Activated naive CD8-positive, alpha-beta T cell treated with anti-CD3 and anti-CD28 coated beads, Interleukin-2, amount 50 U/mL, for 16 hours (primary cell): ENCODE measurements at regions not wholly inside any gene's neighbourhood (a gene's known extent, or its start where the extent isn't known, plus 50 kb on each side); places are given as distances from the start of the nearest gene placed in this dataset.

Experiments
- DNase-seq: peaks from one replicate; pipeline ENCODE4 v3.0.0-alpha.2; 2020; ENCODE audit warnings: low read depth, low spot score

DNA sequence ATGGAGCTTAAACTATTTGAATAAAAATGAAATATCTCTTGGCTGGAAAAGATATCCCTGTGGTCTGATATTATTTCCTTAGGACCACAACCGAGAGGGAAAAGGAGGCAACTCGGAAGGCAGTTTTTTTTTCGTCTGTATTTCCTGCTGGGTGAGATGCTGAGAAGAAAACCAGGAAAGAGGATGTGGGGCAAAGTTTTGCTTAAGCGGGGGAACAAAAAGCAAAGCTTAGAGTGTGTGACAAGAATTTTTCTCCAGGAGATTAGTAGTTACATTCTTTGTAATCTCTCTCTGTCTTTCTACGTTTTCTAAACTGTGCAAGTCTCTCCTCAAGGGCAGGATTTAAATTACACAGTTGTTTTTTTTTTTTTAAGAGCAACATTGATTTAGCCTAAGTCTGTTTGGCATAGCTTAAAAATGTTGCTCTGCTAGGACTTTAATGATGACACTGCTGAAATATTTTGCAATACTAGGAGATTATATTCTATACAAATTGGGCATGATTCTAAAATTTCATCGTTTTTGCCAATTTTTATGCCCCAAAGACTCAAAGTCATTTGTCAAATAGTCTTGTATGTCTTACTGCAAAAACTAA is 258.5 kb downstream of the KCNS3 start:
- no peak for DNase-seq

DNA sequence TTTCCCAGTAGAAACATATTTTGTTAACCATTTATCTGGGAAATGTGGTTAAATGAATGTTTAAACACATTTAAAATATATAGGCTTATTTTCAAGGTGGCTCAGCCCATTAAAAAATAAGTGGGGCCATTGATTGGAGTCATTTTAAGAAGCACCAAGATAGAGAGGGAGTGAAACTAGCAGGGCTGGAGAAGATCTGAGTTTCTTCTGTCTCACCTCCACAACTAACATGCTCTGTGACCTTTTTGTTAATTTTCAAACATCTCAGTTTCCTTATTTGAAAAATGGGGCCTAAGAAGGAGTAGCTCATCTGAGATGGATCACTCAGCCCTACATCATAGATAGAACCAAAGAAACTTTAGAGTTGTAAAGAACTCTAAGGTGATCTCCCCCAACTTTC is 254.8 kb downstream of the KCNS3 start:
- DNase-seq = no peak

DNA sequence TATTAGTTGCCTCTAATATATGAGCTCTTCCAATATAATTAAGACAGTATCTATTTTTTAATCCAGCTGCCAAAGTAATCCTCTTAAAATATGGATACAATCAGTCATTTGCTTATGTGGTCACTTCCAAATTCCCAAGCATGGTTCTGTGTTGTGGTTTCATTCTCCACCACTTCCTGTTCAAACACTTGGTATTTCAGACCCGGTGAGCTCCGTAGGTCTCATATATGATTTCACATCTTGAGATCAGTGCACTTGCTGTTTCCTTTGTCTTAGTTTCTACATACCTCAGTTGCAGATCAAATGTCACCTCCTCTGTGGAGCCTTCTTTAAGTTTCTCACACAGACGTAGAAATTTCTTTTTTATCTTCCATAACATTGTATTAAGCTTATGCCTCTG is 254.2 kb downstream of the KCNS3 start:
- no peak for DNase-seq

DNA sequence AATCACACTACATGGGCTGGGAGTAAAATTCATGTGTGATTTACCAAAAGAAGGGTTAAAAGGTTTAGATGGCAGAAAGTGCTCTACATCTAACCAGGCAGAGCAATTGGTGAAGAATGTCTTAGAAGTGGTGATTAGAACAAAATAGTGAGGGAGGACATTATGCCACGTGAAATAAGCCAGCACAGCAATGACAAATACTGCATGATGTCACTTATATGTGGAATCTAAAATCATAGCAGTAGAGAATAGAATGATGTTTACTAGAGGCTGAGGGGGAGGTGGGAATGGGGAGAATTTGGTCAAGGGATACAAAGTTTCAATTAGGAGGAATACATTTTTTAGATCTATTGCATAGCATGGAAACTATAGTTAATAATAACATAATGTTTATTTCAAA is 253.3 kb downstream of the KCNS3 start:
- DNase-seq = no peak

DNA sequence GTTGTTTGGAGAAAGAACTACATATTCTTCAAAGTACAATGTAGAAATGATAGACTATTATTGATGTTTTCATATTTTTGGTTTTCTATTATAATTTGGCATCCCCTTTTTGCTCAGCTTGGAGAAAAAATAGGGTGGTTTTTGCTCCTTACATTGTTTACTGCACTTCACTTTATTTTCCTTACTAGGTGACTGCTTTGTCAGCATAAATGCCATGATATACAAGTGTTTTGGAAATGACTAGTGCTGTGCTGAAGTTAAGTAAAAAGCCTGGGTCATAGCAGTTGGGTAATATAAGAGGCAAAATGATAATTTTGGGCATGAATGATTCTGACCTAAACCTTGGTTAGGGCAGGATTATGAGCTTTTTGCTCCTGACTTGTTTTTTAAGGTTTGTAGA is 250.9 kb downstream of the KCNS3 start:
- no peak for DNase-seq

DNA sequence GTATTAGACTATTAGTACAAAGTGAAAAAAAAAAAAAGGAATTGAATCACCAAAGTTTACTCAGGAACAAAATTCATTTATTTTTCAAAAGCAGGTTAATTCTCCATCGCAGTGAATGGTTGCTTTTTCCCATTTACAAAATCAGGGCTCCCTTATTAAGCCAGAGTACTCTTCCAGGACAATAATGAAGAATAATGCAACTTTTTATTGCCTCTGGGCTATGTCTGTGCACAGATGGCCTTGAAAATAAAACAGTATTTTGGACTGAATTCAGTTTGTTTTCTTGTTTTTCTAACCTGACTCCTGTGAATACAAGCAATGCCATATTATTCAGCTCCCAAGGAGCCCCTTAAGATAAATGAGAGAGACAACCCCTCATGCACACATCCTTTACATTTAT is 246.8 kb downstream of the KCNS3 start:
- no peak for DNase-seq

DNA sequence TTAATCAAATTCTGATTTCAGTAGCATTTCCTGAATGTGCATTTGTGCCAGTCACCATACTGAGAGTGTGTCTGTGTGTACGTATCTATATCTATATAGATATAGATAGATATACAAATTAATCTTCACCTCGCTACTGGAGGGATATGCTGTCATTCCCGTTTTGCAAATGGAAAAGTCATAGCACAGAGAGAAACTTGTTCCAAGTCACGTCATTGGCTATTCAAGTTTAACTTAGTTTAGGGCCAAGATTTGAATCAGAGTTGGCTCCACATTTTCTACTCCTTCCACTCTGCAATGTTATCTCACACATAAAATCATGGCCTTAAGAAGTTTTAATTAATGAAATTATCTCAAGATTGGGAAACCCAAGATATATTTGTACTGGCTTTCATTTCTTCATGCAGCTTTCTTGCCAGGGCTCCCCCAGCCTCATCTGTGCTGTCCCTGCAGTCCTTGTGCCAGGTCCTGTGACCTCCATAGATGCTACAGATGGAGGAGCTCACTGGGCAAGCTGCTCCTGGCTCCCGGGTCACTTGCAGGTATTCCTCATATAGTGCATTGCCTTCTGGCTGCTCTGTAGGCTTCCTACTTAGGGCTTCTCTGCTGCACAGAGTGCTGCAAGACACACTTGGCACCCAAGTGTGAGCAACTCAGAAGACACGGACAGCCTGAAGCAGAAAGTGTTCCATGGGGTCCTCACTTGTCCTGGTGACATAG is 245.8 kb downstream of the KCNS3 start:
- no peak for DNase-seq

DNA sequence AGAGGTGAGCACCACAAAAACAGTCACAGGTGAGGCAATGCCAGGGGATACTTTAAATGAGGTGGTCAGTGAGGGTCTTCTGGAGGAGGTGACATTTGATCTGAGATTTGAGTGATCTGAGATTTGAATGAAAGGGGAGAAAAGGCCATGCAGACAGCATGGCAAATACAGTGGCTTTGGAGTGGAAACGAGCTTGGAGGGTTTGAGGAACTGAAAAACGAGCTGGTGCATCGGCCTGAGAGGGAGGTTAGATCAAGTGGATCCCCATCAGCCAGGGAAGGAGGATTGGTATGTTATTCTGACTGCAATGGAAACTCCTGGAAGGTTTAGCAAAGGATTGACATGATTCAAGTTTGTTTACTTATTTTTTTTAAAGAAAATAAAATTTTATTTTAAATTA is 245.1 kb downstream of the KCNS3 start:
- no peak for DNase-seq

DNA sequence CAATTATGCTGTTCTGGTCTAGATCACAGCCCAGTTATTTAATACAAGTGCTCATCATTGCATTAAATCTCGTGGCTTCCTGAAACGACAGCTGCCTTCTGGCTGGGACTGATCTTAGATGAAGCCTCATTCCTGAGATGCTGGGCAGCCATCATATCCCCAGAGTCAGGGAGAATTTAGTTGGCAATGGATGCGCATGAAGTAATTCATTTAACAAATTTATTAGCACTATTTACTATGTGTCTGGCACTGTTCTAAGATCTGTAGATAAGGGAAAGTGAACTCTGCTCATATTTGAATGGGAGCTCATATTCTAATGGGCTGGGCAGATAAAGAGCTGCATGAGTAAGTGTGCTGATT is 244.7 kb downstream of the KCNS3 start:
- no peak for DNase-seq

DNA sequence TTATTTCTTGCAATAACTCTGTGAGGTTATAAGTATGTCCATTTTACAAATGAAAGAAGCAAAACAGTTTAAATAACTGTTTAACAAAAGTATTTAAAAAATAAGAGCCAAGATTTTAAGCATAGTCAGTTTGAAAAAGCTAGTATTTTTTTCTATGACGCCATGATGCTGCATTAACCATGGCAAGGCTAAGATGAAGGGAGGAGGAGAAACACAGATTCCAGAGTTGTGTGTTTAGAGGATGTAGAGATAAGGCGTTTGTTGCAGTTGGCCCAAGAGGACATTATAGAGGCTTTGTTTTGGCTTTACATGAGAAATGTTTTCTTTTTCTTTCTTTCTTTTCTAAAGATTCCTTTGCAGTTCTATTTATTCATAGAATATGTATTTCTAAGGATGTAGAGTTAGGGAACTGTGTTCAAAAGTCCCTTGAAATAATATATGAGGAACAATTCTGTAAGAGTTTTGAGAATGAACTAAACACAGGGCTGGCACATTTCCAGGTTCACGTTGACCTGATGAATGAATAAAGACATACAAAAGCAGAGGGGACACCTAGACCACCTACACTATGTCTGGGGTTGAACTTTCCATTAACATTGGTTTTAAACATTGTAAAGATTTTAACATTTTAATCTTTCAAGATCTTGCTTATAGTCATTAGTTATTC is 244.2 kb downstream of the KCNS3 start:
- DNase-seq = no peak

DNA sequence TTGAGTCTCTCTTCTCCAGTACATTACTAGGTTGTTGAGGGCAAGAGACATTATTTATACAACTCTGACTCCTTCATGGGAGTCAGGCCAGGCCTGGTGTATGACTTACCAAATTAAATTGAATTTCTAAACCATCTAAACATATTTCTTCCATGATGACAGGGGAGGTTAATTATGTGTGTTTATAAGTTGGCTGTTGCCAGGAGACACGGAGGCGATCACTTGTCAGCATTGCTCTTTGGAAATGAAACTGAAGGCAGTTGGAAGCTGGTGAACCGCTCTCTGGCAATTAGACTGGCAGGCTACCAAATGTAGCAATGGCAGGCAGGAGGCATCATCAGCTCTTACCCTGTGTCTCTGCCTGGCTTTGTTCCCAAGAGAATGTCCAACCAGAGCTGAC is 241.4 kb downstream of the KCNS3 start:
- DNase-seq = no peak

DNA sequence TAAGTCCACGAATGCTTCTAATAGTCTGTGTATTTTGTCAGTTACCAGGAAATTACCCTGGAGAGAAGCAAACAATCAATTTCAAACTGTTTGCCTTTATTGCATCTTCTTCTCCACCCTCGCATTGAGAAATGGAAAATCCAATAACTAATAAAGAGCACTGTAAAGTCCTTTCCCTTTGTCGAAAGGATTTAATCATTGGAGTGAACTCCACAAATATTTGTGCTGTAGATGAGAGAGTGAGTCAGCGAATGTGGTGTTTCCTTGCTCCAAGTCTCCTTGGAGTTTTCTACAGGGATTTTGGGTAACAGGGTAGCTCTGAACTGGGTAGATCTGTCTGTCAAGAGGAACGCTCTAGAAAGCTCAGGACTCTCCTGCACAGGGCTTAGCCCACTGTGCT is 240.2 kb downstream of the KCNS3 start:
- no peak for DNase-seq

DNA sequence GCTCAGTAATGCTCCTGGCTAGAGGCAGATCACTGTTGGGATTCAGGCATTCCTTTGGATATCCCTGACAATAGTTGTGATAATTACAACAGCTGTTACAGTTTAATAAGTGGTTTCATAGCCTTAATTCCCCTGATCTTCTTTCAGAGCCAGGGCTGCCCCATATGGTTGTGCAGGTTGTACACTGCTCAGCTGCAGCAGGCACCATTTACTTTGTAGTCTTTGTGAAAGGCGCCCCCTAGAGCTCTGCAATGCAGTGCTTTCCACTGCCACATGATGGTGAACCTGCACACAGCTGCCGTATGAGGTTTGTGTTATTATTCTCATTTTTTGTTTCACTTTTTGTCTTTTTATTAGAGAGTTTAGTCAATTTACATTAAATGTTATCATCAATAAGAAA is 239.1 kb downstream of the KCNS3 start:
- no peak for DNase-seq

DNA sequence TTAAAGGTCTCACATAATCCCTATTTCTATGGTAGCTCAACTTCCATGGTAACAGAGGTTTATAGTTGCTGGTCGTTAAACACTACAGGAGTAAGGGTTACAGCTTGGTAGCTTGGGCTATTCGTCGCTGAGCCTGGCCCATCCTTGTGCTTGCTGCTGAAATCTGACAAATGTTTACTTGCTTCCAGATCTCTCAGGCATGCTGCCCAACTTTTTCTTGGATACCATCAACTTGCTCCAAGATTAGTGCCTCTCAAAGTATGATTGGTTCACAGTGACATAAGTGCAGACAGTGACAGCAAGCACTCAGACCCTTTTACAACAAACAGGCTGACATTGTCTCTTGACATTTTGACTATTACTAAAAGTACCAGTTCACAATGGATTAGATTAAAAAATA is 231.8 kb downstream of the KCNS3 start:
- no peak for DNase-seq

DNA sequence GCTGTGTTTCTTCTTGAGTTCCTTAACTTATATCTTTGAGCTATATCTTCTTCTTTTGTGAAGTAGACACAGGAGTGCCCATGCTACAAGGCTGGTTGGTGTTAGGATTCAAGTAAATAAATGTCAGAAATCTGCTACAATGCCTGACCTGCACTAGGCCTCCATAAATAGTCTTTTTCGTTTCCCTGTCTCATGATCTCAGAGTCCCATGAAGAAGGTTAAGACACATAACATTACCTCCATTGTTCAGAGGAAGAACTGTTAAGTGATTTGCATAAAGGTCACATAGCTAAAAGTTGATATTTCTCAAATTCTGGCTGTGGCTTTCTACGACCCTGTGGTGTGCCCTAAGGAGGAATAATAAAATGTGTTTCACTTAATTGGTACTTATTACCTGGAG is 228.4 kb downstream of the KCNS3 start:
- DNase-seq = no peak

DNA sequence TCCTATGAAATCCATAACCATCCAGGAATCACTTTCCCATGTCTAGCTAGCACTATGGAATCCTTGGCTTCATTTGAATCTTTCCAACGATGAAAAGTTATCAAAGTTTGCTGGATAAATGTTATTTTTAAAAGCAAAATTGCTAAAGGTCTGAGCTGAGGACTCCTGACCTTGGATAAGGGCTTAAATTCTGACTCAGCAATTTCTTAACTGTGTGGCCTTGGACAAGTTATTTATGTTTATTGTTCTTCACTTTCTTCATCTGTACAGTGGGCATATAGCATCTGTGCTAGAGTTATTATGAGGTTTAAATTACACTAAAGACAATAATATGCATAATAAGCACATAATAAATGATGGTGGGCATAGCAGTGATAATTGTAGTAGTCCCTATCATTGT is 227.5 kb downstream of the KCNS3 start:
- DNase-seq = no peak

DNA sequence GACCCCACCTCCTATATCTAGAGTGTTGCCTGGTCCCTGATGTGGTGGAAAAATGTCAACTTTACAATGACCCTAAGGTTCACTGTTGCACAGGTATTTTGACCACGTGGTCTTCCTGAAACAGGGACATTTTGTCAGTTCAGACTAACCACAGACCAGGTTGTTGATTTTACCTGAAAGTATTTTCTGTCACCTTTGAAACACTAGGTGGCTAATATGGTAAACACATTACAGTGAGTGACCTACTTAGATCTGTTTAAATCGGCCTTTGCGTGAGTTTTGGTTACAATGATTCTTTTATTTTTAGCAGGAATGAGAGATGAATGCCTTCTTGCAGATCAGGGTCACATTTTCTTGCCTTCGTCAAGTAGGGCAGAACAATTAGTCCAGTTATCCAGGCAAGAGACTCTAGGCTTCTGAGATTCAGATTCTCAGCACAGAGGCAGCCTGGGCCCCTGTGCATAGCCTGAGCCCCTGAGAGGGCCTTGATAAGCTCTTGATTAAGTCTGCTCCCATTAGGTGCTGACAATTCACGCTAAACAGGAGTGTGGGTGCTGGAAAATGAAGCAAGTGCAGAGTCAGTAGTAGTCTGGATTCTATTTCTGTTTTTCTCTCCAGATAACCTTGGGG is 226.2 kb downstream of the KCNS3 start:
- no peak for DNase-seq

DNA sequence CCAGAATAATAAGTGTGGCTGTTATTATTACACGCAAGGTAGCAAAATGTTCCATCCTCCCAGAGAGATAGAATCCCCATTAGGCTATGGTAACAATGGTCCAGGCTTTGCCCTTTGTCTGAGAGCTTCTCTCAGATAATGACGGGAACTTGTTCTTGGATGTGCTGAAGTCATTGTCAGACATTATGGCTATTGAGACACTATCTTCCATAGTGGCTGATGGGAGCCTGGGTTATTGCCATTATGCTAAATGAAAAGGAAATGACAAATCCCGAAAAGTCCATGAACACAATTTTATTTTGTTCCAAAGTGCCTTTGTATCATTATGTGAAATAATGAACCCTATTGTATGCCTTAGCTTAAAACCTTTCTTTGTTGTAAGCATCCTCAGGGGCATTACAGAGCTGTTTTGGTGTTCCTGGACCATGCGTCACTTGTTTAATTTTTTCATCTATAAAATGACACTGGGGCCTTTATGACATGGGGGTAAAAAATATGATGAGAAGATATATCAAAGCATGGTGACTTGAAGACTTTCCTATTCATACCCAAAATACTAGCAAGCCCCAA is 218.5 kb downstream of the KCNS3 start:
- no peak for DNase-seq

DNA sequence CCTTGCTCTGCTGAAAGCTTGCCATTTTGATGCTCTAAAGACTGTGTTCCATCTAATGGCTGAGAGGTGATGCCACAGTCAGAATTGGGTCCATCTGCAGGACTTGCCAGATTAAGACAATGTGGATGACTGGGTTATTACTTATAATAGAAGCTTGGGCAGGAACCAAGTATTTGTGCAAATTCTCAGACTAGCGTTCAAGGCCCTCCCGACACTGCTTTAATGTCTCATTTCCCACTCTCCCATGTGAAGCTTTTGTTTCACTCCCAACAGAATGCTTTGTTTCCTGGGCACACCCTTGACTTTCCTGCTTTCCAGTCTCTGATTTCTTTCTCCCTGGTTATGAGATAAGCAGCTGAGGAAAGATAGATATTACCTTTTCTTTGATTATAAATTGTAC is 215.8 kb downstream of the KCNS3 start:
- DNase-seq = no peak

DNA sequence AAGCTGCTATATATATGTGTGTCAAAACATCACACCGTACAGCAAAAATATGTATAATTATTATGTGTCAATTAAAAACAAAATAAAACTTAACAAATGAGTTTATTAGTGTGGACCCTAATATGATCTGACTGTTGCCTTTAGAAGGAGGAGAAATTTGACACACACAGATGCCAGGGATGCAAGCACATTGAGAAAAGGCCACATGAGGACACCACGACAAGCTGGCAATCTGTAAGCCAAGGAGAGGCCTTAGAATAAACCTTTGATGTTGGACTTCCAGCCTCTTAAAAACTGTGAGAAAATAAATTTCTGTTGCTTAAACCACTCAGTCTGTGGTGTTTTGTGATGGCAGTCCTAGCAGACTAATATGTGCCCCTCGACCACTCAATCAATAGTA is 214.7 kb downstream of the KCNS3 start:
- no peak for DNase-seq

DNA sequence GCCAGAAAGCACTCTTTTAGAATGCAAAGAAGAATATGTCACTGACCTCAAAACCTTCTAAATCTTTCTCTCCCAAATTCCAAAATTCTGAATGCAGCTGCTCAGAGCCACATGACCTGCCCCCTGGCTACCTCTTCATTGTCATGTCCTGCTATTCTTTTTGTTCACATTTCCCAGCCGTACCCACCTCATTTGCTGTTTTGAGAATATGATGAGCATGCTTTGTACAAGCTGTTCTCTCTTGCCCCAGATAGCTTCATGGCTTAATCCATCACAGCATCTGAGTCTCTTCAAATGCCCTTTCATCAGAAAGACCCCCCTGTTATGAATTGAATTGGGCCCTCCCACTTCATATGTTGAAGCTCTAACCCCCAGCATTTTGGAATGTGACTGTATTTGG is 214.3 kb downstream of the KCNS3 start:
- DNase-seq = no peak

DNA sequence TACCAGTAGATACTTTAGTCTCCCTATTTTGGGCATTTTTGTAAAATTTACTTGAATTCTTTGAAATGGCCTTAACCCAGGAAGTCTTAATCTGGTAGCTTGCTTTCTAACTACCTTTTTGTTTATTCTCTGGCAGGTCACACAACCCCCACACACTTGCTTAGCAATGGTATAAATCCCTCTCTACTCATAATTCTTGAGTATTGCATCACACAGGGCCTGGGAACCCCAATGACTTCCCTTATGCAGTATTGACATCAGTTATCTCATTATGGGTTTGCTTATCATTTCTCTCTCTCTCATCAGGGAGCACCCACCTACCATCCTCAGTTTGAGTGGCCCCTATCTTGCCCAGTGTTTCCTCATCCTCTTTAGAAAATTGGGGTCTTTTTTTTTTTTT is 207.1 kb downstream of the KCNS3 start:
- DNase-seq = no peak

DNA sequence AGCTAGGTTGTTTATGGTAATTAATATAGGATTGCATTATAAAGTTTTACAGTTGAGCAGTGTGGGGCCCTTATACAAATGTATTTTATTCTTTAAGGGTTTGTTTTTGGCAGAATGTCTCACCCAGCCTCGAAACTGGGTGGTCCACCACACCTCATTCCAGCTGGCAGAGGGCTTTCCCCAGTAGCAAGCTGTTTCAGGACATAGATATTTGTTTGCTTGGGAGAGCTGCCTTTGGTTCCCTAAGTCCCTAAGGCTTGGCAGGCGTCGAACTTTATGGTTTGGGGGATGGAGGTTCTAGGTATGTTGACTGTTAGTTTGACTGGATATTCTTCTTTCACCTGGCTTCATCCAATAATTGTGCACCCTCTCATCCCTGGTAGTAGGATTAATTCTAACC is 205.9 kb downstream of the KCNS3 start:
- no peak for DNase-seq
